CD4-positive, alpha-beta T cell treated with Interleukin-1 beta for 1 hour (primary cell): ENCODE measurements at regions not wholly inside any gene's neighbourhood (a gene's known extent, or its start where the extent isn't known, plus 50 kb on each side); places are given as distances from the start of the nearest gene placed in this dataset.

ENCODE experiments used
- DNase-seq, 2 donors: peaks; one replicate each; pipeline ENCODE4 v3.0.0-alpha.2; 2020 to 2022

GRCh38 chr21:25002676-25003075 lies 604.6 kb downstream of the MRPL39 start:
- no peak for DNase-seq

- no peak for DNase-seq
Measured at GRCh38 chr21:24995216-24995615, 612.1 kb downstream of the MRPL39 start.

- no peak for DNase-seq
Measured at GRCh38 chr21:24994717-24995116, 612.6 kb downstream of the MRPL39 start.

GRCh38 chr21:24989516-24989915 lies 617.8 kb downstream of the MRPL39 start:
- no peak for DNase-seq

DNA sequence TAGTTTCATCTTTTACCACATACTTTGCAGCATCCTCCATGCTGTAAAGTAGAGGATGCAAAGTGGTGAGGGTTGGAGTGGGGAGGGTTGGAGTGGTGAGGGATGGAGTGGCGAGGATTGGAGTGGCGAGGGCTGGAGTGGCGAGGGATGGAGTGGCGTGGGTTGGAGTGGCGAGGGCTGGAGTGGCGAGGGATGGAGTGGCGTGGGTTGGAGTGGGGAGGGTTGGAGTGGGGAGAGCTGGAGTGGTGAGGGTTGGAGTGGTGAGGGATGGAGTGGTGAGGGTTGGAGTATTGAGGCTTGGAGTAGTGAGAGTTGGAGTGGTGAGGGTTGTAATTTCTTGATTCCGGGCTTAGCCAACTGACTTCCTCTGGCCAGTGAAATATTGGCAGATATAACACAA lies 618.3 kb downstream of the MRPL39 start:
- DNase-seq: no peak

GRCh38 chr21:24976238-24976637 lies 631.0 kb downstream of the MRPL39 start:
- DNase-seq: no peak

DNA sequence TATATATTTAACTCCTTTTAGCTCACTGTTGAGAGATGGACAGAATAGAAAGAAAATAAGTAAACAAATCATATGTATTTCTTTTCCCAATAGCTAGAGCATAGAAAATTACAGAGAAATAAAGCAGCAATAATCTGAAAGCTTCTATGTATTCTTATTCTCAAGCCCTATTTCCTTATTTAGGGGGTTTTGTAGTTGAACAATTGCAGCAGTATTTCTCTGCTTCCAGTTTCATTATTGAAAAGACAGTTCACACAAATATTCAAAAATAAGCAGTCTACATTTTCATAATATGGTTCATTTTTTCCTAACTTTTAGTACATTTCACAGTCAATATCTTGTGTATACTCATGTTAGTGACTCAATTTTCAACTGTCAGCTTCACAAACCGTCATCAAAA lies 638.2 kb downstream of the MRPL39 start:
- no peak for DNase-seq

DNA sequence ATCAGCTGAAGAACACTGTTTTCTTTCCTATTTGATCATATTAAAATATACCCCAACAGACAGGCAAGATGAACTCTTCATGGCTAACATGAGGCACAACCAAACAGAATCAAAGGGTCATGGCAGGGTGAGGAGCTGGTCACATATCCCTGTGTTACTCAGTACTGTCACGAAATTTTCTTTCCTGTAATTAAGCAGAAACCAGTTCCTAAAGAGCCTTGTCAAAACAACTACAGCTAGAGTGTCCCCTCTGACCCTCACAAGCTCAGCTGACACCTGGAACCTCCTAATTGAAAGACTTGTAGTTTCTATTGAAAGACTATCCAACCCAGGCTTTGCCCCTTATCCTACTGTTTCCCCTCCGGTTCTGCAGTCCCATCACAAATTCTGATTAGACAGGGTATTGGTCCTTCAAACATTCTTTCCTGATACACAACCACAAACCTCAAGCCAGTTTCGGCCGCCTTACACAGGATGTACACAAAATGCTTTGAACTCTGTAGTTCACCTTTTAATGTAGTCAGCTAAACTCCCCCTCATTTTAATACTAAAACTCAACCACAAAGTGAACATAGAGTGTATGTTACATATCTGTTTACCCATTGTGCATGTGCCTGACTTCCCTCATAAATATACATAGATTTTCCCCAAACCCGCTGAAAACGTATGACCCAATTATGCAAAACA lies 651.9 kb downstream of the MRPL39 start:
- no peak for DNase-seq

DNA sequence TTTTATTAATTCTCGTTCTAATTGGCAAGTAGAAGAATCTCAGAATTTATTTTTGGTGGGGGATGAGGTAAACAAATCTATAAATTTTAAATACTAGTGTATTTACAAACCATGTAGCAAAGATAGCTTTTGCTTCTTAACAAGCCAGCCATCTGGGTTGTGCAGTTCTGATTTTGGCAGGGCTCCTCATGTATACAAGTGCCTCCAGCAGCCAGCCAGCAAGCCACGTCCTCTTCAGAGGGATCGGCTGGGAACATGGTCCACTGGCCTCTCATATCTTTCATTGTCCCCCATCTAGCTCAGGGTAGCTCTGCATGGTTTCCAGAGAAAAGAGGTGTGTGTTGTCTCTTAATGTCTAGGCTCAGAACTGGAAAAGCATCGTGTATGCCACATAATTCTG lies 659.1 kb downstream of the MRPL39 start:
- DNase-seq: no peak

DNA sequence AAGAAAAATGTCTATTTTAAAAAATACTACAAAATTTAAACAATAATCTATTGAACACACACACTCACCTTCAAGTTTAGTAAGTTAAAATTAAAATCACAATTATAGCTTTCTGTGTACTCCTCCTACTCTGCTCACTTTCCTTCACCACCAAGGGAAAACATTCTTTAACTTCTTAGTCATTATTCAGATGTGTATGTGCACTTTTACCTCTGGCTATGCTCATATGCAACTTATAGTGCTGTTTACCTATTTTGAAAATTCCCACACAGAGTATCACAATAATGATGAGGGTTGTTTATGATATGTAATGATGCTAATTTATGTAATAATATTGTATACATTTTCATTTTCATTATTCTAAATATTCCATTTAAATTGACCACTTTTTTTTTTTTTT lies 661.4 kb downstream of the MRPL39 start:
- no peak for DNase-seq

- no peak for DNase-seq
Measured at GRCh38 chr21:24941316-24942185, 665.7 kb downstream of the MRPL39 start.

- no peak for DNase-seq
Measured at GRCh38 chr21:24939291-24939690, 668.0 kb downstream of the MRPL39 start.

DNA sequence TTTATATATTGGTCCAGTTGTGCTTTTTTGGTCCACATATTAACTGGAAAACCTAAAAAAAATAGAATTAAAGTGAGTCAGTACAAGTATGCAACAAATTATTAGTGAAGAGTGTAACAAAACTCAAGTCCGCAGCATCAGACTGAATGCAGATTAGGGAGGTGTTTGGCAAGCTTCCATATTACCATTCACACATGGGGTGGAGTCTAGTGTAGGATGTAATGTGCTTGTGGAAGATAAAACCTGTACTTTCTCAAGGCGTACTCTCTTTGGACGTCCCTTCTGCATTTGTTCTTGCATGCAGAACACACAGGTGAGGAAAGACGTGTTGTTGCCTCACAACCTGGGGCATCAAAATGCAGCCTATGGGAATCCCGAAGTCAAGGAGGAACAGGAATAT lies 668.7 kb downstream of the MRPL39 start:
- no peak for DNase-seq

GRCh38 chr21:24935991-24936390 lies 671.3 kb downstream of the MRPL39 start:
- DNase-seq: no peak

DNA sequence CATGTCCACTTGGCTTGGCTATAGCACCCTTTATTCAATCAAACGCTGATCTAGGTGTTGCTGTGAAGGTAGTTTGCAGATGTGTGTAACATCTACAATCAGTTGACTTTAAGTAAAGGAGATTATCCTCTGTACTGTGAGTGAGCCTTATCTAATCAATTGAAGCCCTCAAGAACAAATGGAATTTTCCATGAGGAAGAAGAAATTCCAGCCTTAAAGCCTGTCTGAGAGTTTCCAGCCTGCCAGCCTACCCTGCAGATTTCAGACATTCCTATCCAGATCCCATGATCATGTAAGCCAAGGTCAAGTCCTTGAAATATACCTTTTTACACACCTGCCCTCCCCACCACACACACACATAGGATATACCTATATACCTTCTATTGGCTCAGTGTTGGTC lies 696.7 kb downstream of the MRPL39 start:
- no peak for DNase-seq

DNA sequence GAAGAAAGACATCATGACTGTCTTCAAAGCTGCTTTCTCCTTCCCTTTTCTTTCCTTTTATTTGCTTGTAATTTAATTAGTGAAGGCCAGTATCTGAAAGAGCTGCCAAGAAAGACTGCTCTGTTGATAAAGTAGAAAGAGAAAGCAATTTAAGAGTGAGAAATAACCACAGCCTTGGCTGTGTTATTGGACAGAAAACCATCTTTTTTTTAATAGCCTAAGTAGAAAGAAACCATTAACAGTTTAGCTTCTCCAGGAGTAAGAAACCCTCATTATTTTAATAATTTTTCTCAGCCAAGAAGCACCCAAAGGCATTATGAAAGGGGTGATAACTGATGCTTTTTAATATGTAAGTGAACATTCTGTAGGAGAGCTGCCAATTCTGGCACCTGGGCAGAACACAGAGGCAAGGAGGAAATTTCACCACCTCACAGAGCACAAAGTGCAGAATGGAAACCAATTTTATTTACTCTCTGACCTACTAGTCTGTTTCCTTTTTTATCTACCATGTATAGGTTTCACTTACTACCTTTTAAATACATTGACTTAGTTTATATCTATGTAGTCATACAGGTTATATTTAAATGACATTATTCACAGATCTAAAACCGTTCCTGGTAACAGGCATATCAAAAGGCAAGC lies 703.2 kb downstream of the MRPL39 start:
- DNase-seq: no peak

DNA sequence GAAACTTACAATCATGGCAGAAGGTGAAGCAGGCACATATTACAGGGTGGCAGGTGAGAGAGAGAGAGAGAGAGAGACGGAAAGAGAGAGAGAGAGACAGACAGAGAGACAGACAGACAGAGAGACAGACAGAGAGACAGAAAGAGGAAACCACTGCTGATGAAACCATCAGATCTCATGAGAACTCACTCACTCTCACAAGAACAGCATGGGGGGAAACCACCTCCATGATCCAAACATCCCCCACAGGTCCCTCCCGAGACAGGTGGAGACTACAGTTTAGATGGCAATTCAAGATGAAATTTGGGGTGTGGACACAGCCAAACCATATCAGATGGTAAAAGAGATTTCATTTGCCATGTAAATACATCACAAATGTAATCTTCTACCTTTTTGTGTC lies 708.1 kb downstream of the MRPL39 start:
- DNase-seq: no peak

- DNase-seq: no peak
Measured at GRCh38 chr21:24897883-24898282, 709.4 kb downstream of the MRPL39 start.

- DNase-seq: no peak
Measured at GRCh38 chr21:24896735-24897124, 710.6 kb downstream of the MRPL39 start.

DNA sequence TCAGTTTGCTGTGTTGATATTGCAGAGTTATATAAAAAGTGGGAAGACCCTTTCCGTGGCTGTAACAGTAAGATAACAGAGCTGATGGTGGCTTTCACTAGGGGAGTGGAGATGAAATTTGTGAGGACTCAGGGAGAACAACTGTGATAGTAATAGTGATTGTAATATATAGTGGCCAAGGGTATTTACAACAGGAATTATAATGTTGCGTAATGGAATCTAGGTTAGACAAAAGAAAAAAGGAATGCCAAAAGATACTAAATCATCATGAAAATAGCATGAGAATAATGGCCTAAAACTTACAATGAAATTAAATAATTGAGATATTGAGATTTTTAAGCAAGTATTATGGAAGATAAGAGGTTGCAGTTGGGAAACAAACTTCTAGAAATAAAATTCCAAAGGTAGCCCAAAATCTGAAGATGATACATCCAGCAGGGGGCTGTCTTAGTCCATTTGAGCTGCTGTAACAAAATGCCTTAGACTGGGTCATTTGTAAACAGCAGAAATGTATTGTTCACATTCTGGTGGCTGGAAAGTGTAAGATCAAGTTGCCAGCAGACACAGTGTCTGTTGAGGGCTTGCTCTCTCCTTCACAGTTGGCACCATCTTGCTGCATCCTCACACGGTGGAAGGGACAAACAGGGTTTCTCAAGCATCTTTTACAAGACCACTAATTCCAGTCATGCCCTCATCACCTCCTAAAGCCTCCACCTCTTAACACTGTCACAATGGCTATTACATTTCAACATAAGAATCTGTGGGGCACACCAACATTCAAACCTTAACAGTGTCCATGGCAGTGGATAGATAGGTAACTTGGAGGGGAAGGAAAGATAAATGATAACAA lies 711.2 kb downstream of the MRPL39 start:
- no peak for DNase-seq

GRCh38 chr21:24894324-24894723 lies 713.0 kb downstream of the MRPL39 start:
- DNase-seq: no peak

GRCh38 chr21:24890021-24890420 lies 717.3 kb downstream of the MRPL39 start:
- DNase-seq: no peak

DNA sequence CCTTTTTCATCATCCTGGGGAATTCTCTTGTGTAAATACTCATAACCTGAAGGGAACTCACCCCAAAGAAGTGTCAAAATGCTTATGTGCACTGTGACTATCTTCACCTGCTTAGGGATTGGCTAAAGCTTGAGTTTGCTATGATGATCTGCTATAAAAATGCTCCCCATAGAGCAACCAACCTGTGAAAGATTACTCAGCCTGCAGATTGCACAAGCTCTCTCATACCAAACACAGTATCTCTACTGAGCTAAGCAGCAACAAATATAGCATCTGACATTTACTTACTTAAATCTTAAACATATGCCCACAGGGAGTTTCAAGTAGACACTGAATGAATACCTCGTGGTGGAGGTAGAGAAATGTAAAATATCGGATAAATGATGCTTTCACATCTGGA lies 725.8 kb downstream of the MRPL39 start:
- no peak for DNase-seq
